ENCODE measurements at regions not wholly inside any gene's neighbourhood (a gene's known extent, or its start where the extent isn't known, plus 50 kb on each side); places are given as distances from the start of the nearest gene placed in this dataset.

GRCh38 chr10:27451054-27451453 lies 53.0 kb upstream of the RAB18 start:
- DNase-seq, result no peak

- DNase-seq, result no peak
These were observed 53.9 kb upstream of the RAB18 start for GRCh38 chr10:27450225-27450624.

- no peak for DNase-seq
These were observed 54.5 kb upstream of the RAB18 start for GRCh38 chr10:27449571-27449970.

DNA sequence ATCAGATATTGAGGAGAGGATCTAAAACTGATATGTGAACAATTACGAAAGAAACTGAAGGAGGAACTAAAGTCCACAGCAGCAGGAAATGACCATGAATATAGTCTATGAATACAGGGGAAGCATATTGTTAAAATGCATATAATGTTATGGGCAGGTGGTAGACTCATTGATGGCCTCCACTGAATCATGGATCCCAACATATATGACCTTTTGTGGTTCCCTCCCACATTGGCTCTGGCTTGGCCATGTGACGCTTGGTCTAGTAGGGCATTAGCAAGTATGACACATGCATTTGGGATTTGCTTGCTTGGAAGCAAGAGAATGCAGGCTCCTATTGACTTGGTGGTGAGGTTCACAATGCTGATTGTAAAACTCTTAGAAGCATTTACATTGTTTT lies 55.2 kb upstream of the RAB18 start:
- no peak for DNase-seq

DNA sequence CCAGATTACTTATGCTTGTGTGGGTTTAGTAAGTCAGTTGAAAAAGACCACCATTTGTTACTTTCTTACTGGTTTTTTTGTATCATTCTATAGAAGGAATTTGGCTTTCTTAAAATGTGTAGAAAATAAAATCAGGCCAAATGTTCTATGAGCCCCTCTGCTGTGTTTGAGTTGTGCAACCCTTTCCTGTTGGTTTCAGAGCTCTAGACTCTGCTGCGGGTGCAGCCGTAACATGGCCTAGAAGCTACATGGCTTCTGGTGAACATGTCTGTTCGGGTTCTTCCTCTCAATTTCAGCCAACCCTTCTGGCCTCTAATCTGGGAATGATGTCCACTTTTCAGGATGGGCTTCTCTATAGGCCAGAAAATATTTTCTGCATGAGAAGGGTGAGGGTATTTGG lies 56.6 kb upstream of the RAB18 start:
- no peak for DNase-seq

GRCh38 chr10:27446091-27446918 lies 57.8 kb upstream of the RAB18 start:
- DNase-seq, result peak; percentile 38

GRCh38 chr10:27445070-27445469 lies 59.0 kb upstream of the RAB18 start:
- no peak for DNase-seq

DNA sequence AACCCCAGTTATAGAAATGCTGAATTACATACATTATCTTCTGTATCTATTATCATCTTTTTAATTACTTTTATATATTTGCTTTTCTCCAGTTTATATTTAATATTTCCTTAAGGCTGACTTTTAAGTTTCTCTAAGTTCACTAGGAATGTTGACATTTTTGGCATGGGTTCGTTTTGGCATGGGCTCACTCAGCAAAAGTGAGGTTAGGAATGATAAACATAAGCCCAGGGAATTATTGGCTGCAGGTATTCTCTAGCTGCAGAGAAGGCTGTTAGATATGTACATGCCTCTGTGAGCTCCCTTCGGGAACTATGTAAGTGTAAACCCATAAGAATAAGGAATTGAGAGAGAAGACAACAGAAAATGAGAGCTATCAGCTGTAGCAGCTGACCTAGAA lies 63.6 kb upstream of the RAB18 start:
- DNase-seq, result no peak

DNA sequence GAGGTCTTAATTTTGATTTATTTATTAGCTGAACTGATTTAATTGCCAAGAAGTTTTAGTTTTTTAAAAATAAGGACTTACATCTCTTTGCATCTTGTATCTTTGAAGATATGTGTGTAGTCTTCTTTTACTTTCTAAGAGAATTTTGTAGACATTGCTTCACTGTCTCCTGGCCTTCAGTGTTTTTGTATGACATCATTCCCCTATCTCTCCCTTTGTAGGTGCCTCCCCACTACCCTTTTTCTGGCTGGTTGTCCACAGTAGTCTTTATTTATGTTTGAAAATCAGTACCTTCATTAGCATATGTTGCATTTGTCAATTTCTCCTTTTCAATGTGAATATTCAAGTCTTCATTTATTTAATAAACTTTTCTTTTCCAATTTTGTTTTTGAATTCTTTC lies 64.1 kb upstream of the RAB18 start:
- no peak for DNase-seq

- no peak for DNase-seq
These were observed 65.0 kb upstream of the RAB18 start for GRCh38 chr10:27439101-27439500.

DNA sequence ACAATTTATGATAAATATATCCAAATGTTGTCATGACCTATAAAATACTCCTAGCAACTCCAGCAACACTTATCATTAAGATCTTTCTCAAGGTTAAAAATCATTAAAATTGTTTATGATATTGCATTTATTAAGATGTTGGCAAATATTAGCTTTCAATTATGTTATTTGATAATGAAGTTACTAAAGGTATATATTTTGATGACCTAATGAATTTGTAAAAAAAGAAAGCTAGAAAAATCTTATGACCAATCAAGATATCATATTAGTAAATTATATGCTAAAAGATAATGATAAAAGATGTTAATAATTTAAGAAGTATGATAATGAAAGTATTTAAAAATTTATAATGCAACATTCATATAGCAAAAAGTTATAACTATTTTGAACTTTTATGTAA lies 66.3 kb upstream of the RAB18 start:
- DNase-seq, result no peak

- DNase-seq, result no peak
These were observed 67.4 kb upstream of the RAB18 start for GRCh38 chr10:27436710-27437109.

- DNase-seq, result no peak
These were observed 70.1 kb upstream of the RAB18 start for GRCh38 chr10:27433976-27434375.

DNA sequence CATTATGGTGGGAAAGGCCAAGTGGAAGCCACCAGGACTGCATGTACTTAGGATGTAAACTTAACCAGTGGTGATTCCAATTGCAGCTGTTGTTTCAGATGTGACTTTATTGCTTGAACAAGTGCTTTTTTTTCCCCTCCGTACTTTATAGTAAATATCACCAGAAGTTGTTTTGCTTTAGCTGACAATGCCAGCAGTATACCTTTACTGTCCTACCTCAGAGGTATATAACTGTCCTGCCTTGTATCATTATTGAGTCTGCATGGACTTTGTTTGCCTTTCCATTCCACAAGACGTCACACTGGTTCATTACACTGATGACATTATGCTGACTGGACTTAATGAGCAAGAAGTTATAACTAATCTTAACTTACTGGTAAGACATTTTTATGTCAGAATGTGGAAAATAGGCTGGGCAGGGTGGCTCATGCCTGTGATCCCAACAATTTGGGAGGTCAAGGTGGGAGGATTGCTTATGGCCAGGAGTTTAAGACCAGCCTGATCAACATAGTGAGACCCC lies 77.1 kb upstream of the RAB18 start:
- DNase-seq, result no peak

DNA sequence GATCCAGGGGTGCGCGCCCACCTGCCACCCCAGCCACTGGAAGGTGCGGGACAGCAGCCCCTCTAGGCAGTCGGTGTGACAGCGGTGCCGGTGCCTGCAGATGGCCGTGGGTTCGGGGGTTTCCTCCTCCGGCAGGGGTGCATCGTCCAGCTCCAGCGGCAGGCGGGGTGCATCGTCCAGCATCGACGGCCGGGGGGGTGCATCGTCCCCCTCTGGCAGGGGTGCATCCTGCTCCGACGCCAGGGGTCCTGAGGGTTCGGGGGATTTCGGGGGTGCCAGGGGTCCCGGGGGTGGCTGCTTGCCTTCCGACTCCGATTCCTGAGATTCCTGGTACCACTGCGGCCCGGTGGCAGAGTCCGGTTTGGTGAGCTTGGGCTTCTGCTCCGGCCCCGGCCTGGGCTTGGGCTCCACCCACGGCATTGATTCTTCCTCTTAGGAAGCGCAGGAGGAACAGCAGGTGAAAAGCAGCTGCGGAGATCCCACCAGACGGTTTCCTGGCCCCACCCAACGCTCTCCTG lies 90.2 kb upstream of the RAB18 start:
- no peak for DNase-seq

DNA sequence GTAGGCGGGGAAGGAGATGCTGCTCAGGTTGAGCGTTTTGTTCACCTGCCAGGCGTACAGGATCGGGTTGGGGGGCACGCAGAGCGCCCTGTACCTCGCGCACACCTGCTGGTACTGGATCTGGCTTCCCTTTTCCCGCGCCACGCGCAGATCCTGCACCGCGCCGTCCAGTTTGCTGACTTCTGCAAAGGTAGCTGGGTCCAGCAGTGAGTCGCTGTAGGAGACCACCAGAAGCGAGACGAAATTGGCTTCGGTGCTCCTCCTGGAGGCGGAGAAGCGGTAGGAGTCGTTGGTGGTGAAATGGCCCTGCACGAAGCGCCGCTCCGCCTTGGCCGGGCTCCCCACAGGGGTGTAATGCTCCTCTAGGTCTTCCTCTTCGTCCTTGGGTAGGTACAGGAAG lies 90.7 kb upstream of the RAB18 start:
- DNase-seq, result no peak

DNA sequence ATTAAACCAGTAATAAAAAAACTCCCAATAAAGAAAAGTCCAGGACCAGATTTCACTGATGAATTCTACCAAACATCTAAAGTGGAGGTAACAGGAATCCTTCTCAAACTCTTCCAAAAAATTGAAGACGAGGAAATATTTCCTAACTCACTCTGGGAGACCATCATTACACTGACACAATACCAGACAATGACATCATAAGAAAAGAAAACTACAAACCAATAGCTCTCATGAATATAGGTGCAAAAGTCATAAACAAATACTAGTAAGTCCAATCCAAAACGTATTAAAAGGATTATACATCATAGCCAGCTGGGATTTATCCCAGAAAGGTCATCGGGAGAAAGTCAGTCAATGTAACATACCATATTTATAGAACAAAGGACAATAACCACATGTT lies 94.0 kb upstream of the RAB18 start:
- no peak for DNase-seq

GRCh38 chr10:27407271-27407670 lies 96.8 kb upstream of the RAB18 start:
- DNase-seq, result no peak

- DNase-seq, result no peak
These were observed 104.2 kb upstream of the RAB18 start for GRCh38 chr10:27399871-27400270.

DNA sequence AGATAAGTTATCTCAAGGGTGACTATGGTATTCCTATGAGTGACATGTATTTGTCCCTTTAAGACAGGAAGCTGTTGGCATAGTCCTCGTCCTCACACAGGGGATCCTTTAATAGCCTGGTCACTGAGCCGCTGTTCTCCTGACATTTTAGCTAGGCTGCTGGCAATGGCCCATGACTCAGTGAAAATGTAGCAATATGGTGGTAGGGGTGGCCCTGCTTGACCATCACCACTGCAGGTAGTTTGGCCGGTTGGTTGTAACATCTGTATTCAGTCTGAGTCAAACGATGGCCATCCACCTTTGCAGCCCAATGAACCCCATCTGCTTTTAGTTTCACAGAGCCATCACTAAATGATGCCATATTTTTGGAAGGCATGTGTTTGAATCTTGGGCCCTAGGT lies 110.1 kb upstream of the RAB18 start:
- no peak for DNase-seq

- no peak for DNase-seq
These were observed 111.5 kb upstream of the RAB18 start for GRCh38 chr10:27392606-27393005.

- DNase-seq, result no peak
These were observed 112.2 kb upstream of the RAB18 start for GRCh38 chr10:27391916-27392315.

- no peak for DNase-seq
These were observed 112.8 kb upstream of the RAB18 start for GRCh38 chr10:27391325-27391724.

DNA sequence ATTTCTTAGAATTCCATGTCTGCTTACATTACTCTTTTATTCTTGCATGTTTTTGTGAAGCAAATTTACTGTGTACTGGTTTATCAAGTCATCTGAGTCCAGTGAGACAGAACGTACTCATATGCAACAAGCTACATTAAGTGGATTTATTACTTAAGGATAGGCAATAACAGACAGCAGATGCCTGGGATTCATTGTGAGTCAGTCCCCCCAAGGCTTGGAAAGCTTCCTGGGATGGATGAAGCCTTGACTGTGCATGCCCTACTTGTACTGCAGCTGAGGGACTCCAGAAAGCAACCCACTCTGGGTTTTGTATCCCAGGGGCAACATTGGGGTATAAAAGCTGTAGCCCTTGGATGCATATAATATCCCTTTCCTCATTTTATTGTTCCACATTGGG lies 113.4 kb upstream of the RAB18 start:
- DNase-seq, result peak; percentile 2

All from NCI-H82 (cell line).